CD4-positive, alpha-beta T cell treated with Interleukin-4 for 1 hour (primary cell): ENCODE measurements at regions not wholly inside any gene's neighbourhood (a gene's known extent, or its start where the extent isn't known, plus 50 kb on each side); places are given as distances from the start of the nearest gene placed in this dataset.

Source experiments
- DNase-seq, 2 donors: peaks; one replicate each; pipeline ENCODE4 v3.0.0-alpha.2; 2020 to 2022

GRCh38 chr9:86794391-86795046 is 152.8 kb downstream of the GAS1 start:
- no peak for DNase-seq

- DNase-seq: no peak
Observed at GRCh38 chr9:86792136-86792535, 155.2 kb downstream of the GAS1 start.

GRCh38 chr9:86790805-86791204 is 156.5 kb downstream of the GAS1 start:
- no peak for DNase-seq

- no peak for DNase-seq
Observed at GRCh38 chr9:86788456-86788855, 158.8 kb downstream of the GAS1 start.

GRCh38 chr9:86783884-86784283 is 163.4 kb downstream of the GAS1 start:
- no peak for DNase-seq

- DNase-seq: no peak
Observed at GRCh38 chr9:86782831-86783230, 164.5 kb downstream of the GAS1 start.

GRCh38 chr9:86778761-86779160 is 168.5 kb downstream of the GAS1 start:
- no peak for DNase-seq

GRCh38 chr9:86775718-86776117 is 171.6 kb downstream of the GAS1 start:
- DNase-seq: no peak

- DNase-seq: no peak
Observed at GRCh38 chr9:86774116-86774515, 173.2 kb downstream of the GAS1 start.

GRCh38 chr9:86773422-86773945 is 173.8 kb downstream of the GAS1 start:
- DNase-seq: no peak

GRCh38 chr9:86772635-86772993 is 174.7 kb downstream of the GAS1 start:
- DNase-seq: no peak

GRCh38 chr9:86771941-86772634 is 175.2 kb downstream of the GAS1 start:
- no peak for DNase-seq

- no peak for DNase-seq
Observed at GRCh38 chr9:86771420-86771819, 175.9 kb downstream of the GAS1 start.

GRCh38 chr9:86768709-86769108 is 178.6 kb downstream of the GAS1 start:
- DNase-seq: no peak

GRCh38 chr9:86768020-86768419 is 179.3 kb downstream of the GAS1 start:
- DNase-seq: no peak

- no peak for DNase-seq
Observed at GRCh38 chr9:86767373-86767772, 179.9 kb downstream of the GAS1 start.

GRCh38 chr9:86766912-86767311 is 180.4 kb downstream of the GAS1 start:
- peak; percentile 8 to 74 for DNase-seq

- no peak for DNase-seq
Observed at GRCh38 chr9:86766511-86766910, 180.8 kb downstream of the GAS1 start.

GRCh38 chr9:86765746-86766430 is 181.4 kb downstream of the GAS1 start:
- DNase-seq: no peak

- no peak for DNase-seq
Observed at GRCh38 chr9:86764671-86765343, 182.5 kb downstream of the GAS1 start.

GRCh38 chr9:86764221-86764624 is 183.1 kb downstream of the GAS1 start:
- DNase-seq: no peak

- DNase-seq: peak; percentile 5 to 18
Observed at GRCh38 chr9:86763791-86764190, 183.5 kb downstream of the GAS1 start.

GRCh38 chr9:86757382-86757720 is 190.0 kb downstream of the GAS1 start:
- no peak for DNase-seq
